ENCODE measurements at regions not wholly inside any gene's neighbourhood (a gene's known extent, or its start where the extent isn't known, plus 50 kb on each side); places are given as distances from the start of the nearest gene placed in this dataset.
"Not testable (repeated sequence)": the region's sequence is repeated elsewhere in the genome, so short reads cannot be mapped to it uniquely, and the experiment has no call there.

DNA sequence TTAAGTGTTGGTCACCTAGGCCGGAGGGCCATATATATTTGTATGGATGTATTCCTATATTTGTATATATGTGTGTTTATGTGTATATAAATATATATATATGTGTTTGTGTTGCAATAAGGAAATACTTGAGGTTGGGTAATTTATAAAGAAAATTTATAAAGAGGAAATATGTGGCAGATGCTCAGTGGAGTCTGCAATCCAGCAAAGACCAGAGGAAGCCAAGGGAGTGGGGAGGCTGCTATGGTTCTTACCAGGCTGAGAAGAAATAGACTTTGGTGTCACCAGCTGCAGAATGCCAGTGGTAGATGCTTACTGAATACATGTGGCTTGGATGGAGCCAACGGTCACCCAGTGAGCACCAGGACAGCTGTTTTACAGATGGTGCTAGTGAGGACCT is 97.4 kb upstream of the ELOVL5 start:
- intact Hi-C loops (cut with DNase I) = no loop called here
- DNase-seq = no peak

DNA sequence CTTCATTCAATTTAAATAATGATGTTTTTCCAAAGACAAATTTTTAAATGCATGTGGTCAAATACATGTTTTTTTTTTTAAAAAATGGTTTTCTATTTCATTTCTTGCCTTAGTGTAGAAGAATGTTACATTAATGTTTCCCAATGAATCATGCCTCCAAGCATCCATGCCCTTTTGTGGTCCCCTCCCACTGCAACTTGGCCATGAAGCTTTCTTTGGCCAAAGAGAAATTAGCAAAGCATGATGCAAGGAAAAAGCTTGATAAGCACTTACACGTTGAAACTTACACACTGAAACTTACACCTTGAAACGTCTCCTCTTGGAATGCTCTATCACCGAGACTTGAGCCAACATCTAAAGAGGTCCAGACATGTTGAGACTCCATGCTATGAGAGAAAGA is 93.0 kb upstream of the ELOVL5 start:
- intact Hi-C loops (cut with DNase I) = loop anchor here (2.0 kb wide), 1 partner anchor 41 kb away; no protein-coding TSS in a partner anchor
- no peak for DNase-seq

DNA sequence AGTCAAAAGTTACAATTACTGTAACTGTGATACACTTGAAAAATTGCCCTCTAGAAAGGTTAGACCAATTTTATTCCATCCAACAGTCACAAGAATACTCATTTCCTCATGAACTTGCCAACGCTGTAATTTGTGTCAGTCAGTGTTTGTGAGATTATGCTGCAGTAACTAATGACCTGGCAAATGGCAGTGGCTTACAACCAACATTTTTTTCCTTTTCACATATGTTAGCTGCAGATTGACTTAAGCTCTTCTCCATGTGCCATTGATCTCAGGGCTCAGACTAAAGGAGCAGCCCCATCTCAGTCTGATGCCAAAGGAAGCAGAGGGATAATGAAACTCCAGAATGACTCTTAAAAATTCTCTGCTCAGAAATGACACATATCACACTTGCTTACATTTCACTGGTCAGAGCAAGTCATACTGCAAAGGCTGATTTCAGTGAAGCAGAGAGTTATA is 92.3 kb upstream of the ELOVL5 start:
- intact Hi-C loops (cut with DNase I) = loop anchor here (2.0 kb wide), 1 partner anchor 42 kb away; no protein-coding TSS in a partner anchor
- no peak for DNase-seq

DNA sequence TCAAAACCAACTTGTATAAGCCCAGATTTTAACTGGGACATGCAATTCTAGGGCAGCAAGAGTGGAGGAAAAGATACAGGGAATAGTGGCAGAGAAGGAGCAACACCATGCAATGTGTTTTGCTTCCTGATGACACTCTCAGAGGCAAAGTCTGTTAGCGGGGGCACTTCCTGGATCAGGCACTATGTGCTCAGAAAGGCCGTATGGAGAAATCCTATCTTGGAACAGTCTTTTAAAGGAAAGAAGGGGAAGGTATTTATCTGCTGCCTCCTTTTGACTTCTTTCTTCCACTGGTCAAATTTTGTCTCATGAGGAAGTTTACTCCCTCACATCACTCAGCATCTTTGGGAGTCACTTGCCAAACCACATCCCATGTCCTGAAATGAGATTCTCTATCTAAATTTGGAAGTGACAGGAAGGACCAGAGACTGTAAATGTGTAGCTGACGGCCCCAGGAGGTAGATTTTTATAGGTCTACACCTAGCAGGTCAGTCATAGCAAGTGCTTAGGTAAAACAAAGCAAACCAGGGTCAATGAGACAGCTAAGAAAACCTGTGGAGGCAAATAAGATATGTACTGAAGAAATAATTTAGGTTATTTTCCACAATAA is 91.7 kb upstream of the ELOVL5 start:
- no peak for DNase-seq
- intact Hi-C loops (cut with DNase I) = loop anchor here (2.0 kb wide), 1 partner anchor 42 kb away; no protein-coding TSS in a partner anchor

DNA sequence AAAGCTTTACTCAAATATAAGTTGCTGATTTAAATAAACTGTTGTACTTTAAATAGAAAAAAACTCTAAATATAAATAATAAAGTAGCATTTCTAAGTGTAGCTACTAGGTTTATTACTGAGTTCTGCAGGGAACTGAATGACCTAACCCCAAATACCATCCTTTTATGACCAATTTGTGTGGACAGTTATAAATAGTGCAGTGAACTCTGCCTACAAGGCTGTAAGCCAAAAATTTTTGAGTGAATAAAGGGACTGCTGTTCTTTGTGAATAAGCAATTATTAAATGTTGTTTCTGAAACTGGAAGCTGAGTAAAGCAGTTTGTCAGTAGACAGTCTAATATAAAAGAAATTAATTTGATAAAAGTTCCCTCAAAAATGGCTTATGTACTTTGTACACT is 90.8 kb upstream of the ELOVL5 start:
- DNase-seq = no peak
- intact Hi-C loops (cut with DNase I) = no loop called here

DNA sequence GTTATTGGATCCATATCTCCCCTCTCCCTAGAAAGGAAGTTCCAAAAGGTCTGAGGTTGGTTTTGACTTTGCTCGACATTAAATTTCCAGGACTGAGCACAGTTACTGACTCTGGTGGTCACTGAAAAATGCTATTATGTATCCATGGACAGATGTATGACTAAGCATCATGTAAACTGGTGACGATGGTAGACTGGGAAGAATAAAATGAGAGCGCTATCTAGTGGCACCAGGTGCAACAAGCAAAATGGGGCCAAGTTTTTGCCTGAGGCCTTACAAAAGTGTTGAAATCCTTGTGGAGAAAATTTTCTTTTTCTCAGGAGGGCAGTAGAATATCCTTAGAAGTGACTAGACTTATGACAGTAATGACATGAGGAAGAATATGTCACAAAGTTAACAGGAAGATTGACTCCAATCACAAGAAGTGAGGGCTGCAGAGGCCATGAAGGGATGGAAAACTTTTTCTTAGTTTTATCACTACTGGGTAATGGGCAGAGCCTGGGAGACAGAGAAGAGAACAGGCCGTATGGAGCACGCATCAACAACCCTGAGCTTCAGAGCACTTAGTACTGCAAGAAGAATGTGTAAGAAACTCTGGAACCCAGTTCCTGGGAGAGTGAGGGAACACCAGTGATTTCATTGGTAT is 88.9 kb upstream of the ELOVL5 start:
- DNase-seq = peak in 2 of 10 donors; percentile 21 to 43
- intact Hi-C loops (cut with DNase I) = loop anchor here (2.0 kb wide), 1 partner anchor 265 kb away; no protein-coding TSS in a partner anchor

DNA sequence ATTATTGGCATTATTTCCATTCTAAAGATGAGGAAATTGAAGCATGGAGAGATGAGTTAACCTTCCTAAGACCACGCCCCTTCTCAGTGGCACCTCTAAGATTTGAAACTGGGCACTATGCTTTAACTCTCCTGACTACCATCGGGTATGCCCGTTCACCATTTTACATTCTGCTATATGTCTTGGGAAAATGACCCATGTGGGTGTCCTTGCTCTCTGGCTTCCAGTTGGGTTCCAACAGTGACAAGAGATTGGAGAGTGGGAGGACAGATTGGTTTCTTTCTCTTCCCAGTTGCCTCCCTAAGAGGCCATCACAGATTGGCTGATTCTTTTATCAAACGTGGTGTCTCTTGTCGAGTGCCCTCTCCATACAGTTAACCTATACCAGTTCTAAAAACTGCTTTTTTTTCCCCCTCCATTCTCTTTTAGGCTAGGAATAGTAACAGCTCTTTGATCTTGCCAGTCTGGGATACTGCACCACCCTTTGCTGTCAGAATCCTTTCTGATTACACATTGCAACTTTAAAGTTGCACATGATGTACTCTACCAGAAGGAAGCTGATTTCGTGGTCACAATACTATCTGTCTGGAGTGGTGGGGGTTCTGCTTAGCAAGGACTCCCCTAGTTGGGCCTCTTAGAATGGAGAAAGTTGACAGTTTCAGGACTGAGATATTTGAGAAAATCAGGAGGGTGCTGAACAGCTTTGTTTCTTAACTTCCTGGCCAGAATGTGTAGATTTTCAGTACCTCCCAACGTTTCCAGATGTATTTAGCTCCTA is 88.0 kb upstream of the ELOVL5 start:
- intact Hi-C loops (cut with DNase I) = loop anchor here (2.0 kb wide), 1 partner anchor 264 kb away; no protein-coding TSS in a partner anchor
- DNase-seq = no peak

DNA sequence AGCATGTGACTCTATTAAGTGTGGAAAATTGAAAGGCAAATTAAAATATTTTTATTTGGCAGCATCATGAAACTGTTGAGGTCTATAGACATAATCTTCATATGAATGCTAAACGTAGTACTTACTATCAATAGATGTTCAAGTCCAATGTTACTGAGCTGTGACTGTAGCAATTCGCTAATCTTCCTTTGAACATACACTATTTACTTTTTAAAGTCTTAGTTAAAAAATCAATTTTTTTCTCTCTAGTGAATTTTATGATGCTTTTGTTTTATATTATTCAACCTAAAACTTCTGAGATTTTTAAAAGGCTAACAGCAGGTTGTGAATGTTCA is 85.2 kb upstream of the ELOVL5 start:
- intact Hi-C loops (cut with DNase I) = no loop called here
- no peak for DNase-seq

DNA sequence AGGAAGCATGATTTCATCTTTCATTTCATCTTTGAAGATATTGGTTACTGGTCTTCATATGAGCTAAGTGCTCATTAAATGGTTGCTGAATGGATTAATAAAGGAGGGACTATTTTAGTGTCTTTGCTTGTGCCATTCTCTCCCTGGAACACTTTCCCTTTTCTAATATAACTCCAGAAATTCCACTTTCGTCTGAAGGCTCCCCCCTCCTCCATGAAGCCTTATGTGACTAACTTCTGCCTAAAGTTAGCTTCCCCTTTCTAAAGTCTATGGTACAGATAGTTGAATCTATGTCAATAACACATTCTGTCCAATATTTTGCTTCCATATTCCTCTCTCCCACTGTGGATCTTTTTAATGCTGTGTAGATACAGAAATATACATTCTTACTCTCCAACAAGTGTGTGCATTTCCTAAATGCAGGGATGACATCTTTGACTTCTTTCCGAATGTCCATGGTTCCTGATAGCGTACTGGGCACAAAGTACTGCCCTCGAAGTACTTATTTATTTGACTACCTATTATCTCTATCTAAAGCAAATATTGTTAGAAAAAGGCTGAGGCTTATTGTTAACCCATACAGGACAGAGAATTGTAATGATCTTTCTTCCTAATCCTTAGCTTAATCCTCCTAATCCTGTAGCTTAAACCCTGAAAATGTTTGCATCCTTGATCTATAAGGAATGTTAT is 84.7 kb upstream of the ELOVL5 start:
- DNase-seq = no peak
- intact Hi-C loops (cut with DNase I) = no loop called here

DNA sequence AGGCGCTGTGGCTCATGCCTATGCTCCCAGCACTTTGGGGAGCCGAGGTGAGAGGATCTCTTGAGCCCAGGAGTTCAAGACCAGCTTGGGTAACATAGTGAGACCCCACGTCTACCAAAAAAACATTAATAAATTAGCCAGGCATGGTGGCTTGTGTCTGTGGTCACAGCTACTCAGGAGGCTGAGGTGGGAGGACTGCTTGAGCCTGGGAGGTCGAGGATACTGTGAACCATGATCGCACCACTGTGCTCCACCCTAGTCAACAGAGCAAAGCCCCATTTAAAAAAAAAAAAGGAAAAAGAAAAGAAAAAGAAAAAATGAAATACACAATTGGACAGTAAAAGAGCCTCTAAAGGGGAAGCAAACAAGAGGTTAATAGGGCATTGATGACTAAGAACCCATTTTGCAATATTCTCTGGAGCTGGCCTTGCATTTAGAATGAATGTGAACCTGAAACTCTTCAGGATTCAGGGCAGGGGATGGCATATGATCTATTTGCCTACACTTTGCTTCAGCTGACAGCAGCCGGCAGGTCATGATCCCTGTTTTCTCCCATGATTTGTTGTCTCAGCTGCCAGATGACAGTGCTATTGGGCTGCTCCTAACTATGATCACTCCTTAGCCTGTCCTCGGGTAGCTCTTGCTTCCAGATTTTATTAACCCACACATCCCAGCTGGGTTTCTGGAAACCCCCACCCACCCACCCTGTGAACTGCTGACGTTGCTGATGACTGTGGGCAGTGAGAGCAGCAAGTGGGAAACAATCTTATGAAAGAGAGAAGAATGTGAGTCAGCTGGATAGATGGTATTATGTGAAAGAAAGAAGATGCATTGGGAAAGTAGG is 83.8 kb upstream of the ELOVL5 start:
- DNase-seq = no peak
- intact Hi-C loops (cut with DNase I) = no loop called here

DNA sequence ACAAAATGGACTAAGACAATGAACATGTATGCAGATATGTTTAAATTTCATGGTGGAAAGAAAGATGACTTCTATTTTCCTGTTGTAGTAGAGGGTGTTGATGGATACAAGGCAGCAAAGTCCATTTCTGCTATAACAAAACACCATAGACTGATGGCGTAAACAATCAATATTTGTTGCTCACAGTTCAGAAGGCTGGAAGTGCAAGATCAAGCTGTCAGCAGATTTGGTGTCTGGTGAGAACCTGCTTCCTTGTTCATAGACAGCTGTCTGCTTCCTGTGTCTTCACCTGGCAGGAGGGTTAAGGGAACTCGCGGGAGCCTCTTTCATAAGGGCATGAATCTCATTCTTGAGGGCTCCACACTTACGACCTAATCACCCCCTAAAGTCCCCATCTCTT is 83.0 kb upstream of the ELOVL5 start:
- no peak for DNase-seq
- intact Hi-C loops (cut with DNase I) = no loop called here

GRCh38 chr6:53429401-53429800 is 80.7 kb upstream of the ELOVL5 start:
- intact Hi-C loops (cut with DNase I) = no loop called here
- no peak for DNase-seq

GRCh38 chr6:53428886-53429285 is 80.1 kb upstream of the ELOVL5 start:
- no peak for DNase-seq
- intact Hi-C loops (cut with DNase I) = no loop called here

DNA sequence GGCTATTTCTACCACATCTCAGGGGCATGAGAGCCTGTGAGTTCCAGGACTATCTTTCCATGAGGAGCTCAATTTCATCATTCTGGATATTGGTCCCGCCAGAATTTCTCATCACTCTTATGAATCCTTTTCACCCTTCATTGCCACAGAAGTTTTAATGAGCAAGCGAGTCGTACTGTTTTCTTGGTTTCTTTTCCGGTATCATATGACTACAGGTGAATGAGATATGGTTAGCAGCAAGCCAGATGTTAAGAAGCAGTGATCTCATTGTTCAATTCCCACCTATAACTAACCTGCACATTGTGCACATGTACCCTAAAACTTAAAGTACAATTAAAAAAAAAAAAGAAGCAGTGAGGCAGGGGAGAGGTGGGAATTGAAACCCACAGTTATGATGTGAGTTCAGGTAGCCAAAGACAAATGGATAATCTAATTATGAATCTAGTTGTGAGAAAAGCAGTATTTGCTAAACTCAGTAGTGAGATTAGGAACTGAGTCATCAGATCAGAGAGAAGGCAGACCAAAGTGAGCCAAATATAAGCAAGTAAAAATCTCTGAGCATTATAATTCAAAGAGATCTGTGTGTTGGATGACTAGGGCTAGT is 78.0 kb upstream of the ELOVL5 start:
- DNase-seq = no peak

DNA sequence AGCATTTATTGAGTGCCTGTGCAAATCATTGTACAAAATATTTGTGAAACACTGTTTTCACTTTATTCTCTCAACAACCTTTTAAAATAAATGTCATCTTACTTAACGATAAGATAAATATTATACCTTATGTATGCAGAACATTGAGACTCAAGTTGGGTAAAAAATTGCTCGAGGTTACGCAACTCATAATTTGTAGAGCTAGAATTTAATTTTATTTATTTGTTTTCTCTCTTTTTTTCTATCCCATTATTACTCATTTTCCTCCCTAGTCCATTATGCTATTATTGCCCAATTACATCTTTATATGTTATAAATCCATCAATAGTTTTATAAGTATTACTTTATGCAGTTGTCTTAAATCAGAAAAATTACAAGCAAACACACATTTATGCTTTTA is 77.4 kb upstream of the ELOVL5 start:
- DNase-seq = no peak
- intact Hi-C loops (cut with DNase I) = no loop called here

More for the DNA sequence above, 78.0 kb upstream of the ELOVL5 start:
- intact Hi-C loops (cut with DNase I) = no loop called here

DNA sequence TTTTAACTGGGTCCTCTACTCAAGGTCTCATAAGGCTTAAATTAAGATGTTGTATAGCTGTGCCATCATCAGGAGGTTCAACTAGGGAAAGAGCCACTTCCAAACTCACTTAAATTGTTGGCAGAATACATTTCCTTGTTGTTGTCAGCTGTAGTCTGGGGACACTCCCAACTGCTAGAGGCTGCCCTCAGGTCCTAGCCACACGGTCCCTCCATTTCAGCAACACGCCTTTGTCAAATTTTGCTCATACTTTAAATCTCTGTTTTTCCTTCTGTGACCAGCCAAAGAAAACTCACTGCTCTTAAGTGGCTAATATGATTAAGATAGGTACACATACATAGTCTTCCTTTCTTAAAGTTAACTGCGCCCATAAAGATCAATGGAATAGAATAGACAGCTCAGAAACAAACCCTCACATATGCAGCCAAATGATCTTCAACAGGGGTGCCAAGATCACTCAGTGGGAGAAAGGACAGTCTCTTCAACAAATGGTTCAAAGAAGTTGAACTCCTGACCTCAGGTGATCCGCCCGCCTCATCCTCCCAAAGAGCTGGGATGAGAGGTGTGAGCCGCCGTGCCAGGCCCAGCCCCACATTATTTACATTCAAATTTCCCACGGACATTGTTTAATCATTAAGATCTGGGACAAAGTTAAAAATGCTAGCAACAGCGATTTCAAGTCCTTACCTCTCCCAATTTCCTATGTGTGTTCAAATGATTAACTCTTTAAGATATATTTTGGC is 76.4 kb upstream of the ELOVL5 start:
- DNase-seq = no peak
- intact Hi-C loops (cut with DNase I) = no loop called here

GRCh38 chr6:53424300-53424699 is 75.5 kb upstream of the ELOVL5 start:
- DNase-seq = no peak

GRCh38 chr6:53423560-53423959 is 74.8 kb upstream of the ELOVL5 start:
- intact Hi-C loops (cut with DNase I); DNase-seq: not testable (repeated sequence)

More at GRCh38 chr6:53424300-53424699, 75.5 kb upstream of the ELOVL5 start:
- intact Hi-C loops (cut with DNase I) = no loop called here

GRCh38 chr6:53419026-53419425 is 70.3 kb upstream of the ELOVL5 start:
- DNase-seq = no peak
- intact Hi-C loops (cut with DNase I) = no loop called here

Measured in posterior cingulate gyrus (tissue), 11 donors.